LNCAP (cell line): ENCODE measurements at regions not wholly inside any gene's neighbourhood (a gene's known extent, or its start where the extent isn't known, plus 50 kb on each side); places are given as distances from the start of the nearest gene placed in this dataset.

Experiments
- TF ChIP-seq, protein P1 (sequence below): fragments of 450-650 bp; IDR thresholded peaks from 2 replicates; pipeline ENCODE4 v1.5.1; 2017; ENCODE audit warnings: mild to moderate bottlenecking

DNA sequence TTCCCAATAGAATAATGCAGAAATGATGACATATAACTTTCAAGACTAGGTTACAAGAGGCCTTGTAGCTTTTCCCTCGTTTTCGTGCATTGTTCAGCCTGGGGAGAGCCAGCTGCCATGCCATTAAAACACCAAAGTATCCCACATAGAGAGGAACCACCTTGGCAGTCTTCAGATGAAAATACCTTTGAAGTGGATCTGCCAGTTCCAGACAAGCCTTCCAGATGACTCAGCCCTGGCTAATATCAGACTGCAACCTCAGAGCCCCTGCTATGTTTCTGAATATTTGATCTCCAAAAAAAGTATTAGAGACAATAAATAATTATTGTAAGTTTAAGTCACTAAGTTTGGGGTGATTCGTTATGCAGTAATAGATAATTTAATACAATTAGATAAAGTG lies 294.3 kb upstream of the GBE1 start:
- TF ChIP-seq, protein P1, sequence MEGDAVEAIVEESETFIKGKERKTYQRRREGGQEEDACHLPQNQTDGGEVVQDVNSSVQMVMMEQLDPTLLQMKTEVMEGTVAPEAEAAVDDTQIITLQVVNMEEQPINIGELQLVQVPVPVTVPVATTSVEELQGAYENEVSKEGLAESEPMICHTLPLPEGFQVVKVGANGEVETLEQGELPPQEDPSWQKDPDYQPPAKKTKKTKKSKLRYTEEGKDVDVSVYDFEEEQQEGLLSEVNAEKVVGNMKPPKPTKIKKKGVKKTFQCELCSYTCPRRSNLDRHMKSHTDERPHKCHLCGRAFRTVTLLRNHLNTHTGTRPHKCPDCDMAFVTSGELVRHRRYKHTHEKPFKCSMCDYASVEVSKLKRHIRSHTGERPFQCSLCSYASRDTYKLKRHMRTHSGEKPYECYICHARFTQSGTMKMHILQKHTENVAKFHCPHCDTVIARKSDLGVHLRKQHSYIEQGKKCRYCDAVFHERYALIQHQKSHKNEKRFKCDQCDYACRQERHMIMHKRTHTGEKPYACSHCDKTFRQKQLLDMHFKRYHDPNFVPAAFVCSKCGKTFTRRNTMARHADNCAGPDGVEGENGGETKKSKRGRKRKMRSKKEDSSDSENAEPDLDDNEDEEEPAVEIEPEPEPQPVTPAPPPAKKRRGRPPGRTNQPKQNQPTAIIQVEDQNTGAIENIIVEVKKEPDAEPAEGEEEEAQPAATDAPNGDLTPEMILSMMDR = no peak

DNA sequence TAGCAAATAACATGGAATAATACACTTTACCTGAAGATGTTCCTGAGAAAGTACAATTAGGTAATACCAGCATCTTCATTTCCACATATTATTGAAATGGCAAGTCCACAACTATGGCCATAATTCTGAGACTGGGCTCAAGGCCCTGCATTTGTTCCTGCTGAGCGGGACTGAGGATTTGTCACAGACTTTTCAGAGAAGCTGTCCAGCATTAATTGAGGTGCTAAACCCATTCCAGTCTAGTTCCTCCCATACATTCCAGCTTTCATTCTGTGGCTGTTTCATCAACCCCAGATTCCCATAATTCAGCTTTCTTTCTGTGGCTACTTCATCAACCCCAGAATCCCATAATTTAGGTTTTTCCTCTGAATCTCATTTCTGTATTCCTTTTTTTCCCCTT lies 293.4 kb upstream of the GBE1 start:
- TF ChIP-seq, protein P1 = no peak

DNA sequence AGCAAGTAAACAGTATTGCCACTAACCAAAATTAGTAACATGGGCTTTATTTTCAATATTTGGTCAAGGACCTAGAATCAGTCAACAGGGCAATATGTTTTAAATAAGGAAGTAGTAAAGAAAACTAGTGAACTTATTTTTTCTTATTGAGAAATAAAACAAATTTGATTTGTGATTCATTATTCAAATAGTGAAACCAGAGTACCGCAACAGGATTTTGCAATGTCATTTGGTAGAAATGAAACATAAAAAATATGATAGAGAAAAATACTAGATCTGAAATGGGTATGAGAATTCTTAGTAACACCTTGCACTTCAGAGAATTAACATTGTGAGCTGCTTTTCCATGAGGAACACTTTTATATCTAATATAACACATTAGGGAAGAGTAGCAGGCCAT lies 291.8 kb upstream of the GBE1 start:
- TF ChIP-seq, protein P1 = no peak

GRCh38 chr3:82050382-82050781 lies 288.9 kb upstream of the GBE1 start:
- TF ChIP-seq, protein P1 = no peak

DNA sequence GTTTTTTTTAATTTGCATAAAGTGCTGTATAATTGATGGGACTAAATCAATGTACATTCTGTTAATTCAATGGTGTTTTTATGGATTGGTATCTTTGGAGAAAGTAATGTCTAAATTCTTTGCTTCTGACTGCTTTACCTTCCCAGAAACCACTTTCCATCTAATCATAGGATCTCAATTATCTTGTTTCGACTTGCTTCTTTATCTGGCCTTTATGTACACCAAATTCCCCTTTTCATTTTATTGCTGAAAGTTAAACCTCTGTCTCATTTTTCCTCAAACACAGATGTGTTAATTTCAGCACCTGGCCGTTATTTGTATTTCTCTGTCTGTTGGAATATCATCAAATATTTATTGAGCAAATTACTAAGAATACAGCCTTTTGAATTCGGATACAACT lies 287.3 kb upstream of the GBE1 start:
- TF ChIP-seq, protein P1 = no peak

GRCh38 chr3:82044930-82045705 lies 283.7 kb upstream of the GBE1 start:
- TF ChIP-seq, protein P1 = no peak

- TF ChIP-seq, protein P1 = no peak
Measured at GRCh38 chr3:82038556-82038955, 277.1 kb upstream of the GBE1 start.

DNA sequence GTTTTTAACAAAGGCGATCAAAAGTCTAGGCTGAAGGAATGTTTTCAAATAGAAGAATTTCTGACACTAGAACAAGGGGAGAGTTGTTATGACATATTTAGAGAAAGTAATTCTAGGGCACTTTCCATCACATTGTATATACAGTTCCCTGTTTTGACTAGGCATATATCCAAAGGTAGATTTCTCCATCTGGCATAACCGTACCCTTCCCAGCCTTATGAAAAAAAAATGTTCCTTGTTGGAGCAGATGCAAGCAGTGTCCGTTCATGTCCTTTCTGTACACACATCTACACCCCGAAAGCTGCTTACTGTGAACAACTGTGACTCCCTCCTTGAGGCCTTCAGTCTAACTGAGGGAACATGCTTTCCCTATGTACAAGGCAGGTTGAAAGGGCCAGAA lies 271.7 kb upstream of the GBE1 start:
- TF ChIP-seq, protein P1 = no peak
